ENCODE measurements at regions not wholly inside any gene's neighbourhood (a gene's known extent, or its start where the extent isn't known, plus 50 kb on each side); places are given as distances from the start of the nearest gene placed in this dataset.

GRCh38 chr2:120552800-120553481 lies 182.7 kb upstream of the GLI2 start:
- Histone ChIP-seq H3K4me3 (ENCODE audit: low read depth in 1 of 2, low read length in 2 of 2) (no peak overlapping the region), H3K9ac (ENCODE audit: low read depth, low read length) (no peak overlapping the region), H3K4me2 (ENCODE audit: insufficient read depth, low read length) (no peak overlapping the region), H2AFZ (ENCODE audit: low read depth, low read length) (no peak overlapping the region), H3K27ac (ENCODE audit: low read length) (no peak overlapping the region), H4K20me1 (ENCODE audit: insufficient read depth, low read length) (no peaks in the 10 kb centered on the region), H3K27me3 (ENCODE audit: insufficient read depth, low read length, poor library complexity) (peaks cover 19% of the 10 kb centered on the region), H3K9me3 (ENCODE audit: insufficient read depth, low read length, severe bottlenecking) (no peaks in the 10 kb centered on the region), H3K4me1 (ENCODE audit: insufficient read depth, low read length) (no peaks in the 10 kb centered on the region), H3K36me3 (ENCODE audit: insufficient read depth, low read length) (no peaks in the 10 kb centered on the region), H3K79me2 (ENCODE audit: insufficient read depth, low read length) (no peaks in the 10 kb centered on the region)
- DNase-seq (no peak), ATAC-seq (ENCODE audit: insufficient read depth, low read depth) (no peak)
- TF ChIP-seq CTCF (IDR thresholded peaks at IDR 0.05; ENCODE audit: borderline replicate concordance, extremely low read depth, low read length, poor library complexity, severe bottlenecking) (no peak), EZH2 (IDR thresholded peaks at IDR 0.05; ENCODE audit: borderline replicate concordance, low read depth, low read length, severe bottlenecking) (no peak)

GRCh38 chr2:120554625-120555032 lies 181.0 kb upstream of the GLI2 start:
- peaks cover 19% of the 10 kb centered on the region for H3K27me3 ChIP-seq (ENCODE audit: insufficient read depth, low read length, poor library complexity)
- TF ChIP-seq EZH2 (IDR thresholded peaks at IDR 0.05; ENCODE audit: borderline replicate concordance, low read depth, low read length, severe bottlenecking) = no peak
- no peak for TF ChIP-seq CTCF (IDR thresholded peaks at IDR 0.05; ENCODE audit: borderline replicate concordance, extremely low read depth, low read length, poor library complexity, severe bottlenecking)
- ATAC-seq (ENCODE audit: insufficient read depth, low read depth) (no peak), DNase-seq (no peak)
- no peaks in the 10 kb centered on the region for H3K9me3 ChIP-seq (ENCODE audit: insufficient read depth, low read length, severe bottlenecking)
- H3K79me2 ChIP-seq (ENCODE audit: insufficient read depth, low read length) = no peaks in the 10 kb centered on the region
- H2AFZ ChIP-seq (ENCODE audit: low read depth, low read length) = no peak overlapping the region
- H3K27ac ChIP-seq (ENCODE audit: low read length) = no peak overlapping the region
- no peaks in the 10 kb centered on the region for H3K4me1 ChIP-seq (ENCODE audit: insufficient read depth, low read length)
- H3K9ac ChIP-seq (ENCODE audit: low read depth, low read length) = no peak overlapping the region
- H3K4me3 ChIP-seq (ENCODE audit: low read depth in 1 of 2, low read length in 2 of 2) = no peak overlapping the region
- no peaks in the 10 kb centered on the region for H4K20me1 ChIP-seq (ENCODE audit: insufficient read depth, low read length)
- H3K4me2 ChIP-seq (ENCODE audit: insufficient read depth, low read length) = no peak overlapping the region
- H3K36me3 ChIP-seq (ENCODE audit: insufficient read depth, low read length) = no peaks in the 10 kb centered on the region

- TF ChIP-seq EZH2 (IDR thresholded peaks at IDR 0.05; ENCODE audit: borderline replicate concordance, low read depth, low read length, severe bottlenecking) (no peak), CTCF (IDR thresholded peaks at IDR 0.05; ENCODE audit: borderline replicate concordance, extremely low read depth, low read length, poor library complexity, severe bottlenecking) (no peak)
- H3K4me1 ChIP-seq (ENCODE audit: insufficient read depth, low read length) = no peaks in the 10 kb centered on the region
- no peak overlapping the region for H3K9ac ChIP-seq (ENCODE audit: low read depth, low read length)
- no peak overlapping the region for H3K4me2 ChIP-seq (ENCODE audit: insufficient read depth, low read length)
- peaks cover 19% of the 10 kb centered on the region for H3K27me3 ChIP-seq (ENCODE audit: insufficient read depth, low read length, poor library complexity)
- ATAC-seq (ENCODE audit: insufficient read depth, low read depth) (no peak), DNase-seq (no peak)
- H3K4me3 ChIP-seq (ENCODE audit: low read depth in 1 of 2, low read length in 2 of 2) = no peak overlapping the region
- no peak overlapping the region for H3K27ac ChIP-seq (ENCODE audit: low read length)
- no peaks in the 10 kb centered on the region for H3K36me3 ChIP-seq (ENCODE audit: insufficient read depth, low read length)
- H3K79me2 ChIP-seq (ENCODE audit: insufficient read depth, low read length) = no peaks in the 10 kb centered on the region
- no peaks in the 10 kb centered on the region for H3K9me3 ChIP-seq (ENCODE audit: insufficient read depth, low read length, severe bottlenecking)
- H4K20me1 ChIP-seq (ENCODE audit: insufficient read depth, low read length) = no peaks in the 10 kb centered on the region
- H2AFZ ChIP-seq (ENCODE audit: low read depth, low read length) = no peak overlapping the region
Measured at GRCh38 chr2:120555092-120555491, 180.6 kb upstream of the GLI2 start.
